GM21717 (cell line): ENCODE measurements at regions not wholly inside any gene's neighbourhood (a gene's known extent, or its start where the extent isn't known, plus 50 kb on each side); places are given as distances from the start of the nearest gene placed in this dataset.

ENCODE experiments used
- ATAC-seq: cut with Tn5 transposase; IDR thresholded peaks from one replicate; pipeline ENCODE4 v1.9.1; 2021; ENCODE audit warnings: mild to moderate bottlenecking, moderate library complexity; ENCODE audit not compliant: unreplicated experiment

GRCh38 chr4:156503119-156503518, 468.5 kb downstream of the PDGFC start:
- ATAC-seq, result no peak

- ATAC-seq, result no peak
Observed at GRCh38 chr4:156501962-156502361, 469.6 kb downstream of the PDGFC start.

GRCh38 chr4:156499684-156500083, 471.9 kb downstream of the PDGFC start:
- no peak for ATAC-seq

DNA sequence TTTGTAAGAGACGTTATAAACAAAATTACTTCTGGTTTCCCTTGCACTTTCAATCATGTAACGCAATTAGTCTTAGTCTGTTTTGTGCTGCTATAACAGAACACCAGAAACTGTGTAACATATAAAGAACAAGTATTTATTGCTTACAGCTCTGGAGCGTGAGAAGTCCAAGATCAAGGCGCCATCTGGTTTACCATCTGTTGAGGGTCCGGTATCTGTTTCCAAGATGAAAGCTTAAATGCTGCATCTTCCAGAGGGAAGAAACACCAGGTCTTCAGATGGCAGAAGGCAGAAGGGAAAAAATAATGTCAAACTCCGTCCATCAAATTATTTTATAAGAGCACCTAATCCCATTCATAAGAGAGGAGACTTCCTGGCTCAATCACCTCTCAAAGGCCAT, 474.1 kb downstream of the PDGFC start:
- no peak for ATAC-seq

DNA sequence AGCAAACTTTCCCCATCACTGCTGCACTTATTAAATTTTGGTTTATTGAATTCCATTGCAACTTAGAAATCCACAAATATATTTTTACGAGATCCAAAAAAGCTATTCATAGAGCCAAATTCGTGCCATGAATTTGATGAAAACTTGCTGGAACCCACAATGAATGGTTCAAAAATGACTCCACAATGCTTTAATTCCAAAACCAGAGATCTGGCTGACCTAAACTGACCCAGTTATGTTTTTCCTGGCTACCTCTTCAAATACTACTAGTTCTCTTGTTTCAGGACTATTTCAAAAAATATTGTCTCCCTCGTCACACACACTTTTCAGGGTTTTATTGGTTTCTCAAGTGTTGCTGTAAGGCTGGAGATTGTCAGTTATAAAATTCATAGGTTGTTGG, 474.8 kb downstream of the PDGFC start:
- no peak for ATAC-seq

- no peak for ATAC-seq
Observed at GRCh38 chr4:156495836-156496235, 475.8 kb downstream of the PDGFC start.

DNA sequence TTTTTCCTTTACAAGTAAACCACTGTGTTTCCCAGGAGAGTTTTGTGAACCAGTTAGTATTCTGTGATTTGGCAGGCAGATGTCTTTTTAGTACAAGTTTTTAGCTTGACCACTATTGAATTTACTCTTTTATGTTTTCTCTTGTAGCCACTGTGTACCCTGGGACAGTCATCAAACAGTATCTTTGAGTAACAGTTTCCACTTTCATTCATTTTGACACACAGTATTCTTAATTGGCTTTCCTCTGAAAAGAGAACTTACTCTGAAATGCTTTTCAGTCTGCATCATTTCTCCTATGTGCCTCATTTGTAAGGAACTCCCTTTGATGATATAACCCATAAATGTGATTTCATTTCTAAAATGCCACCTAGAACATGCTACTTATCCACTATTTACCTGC, 476.5 kb downstream of the PDGFC start:
- no peak for ATAC-seq

- no peak for ATAC-seq
Observed at GRCh38 chr4:156493858-156494257, 477.7 kb downstream of the PDGFC start.

GRCh38 chr4:156487107-156487506, 484.5 kb downstream of the PDGFC start:
- ATAC-seq, result no peak

DNA sequence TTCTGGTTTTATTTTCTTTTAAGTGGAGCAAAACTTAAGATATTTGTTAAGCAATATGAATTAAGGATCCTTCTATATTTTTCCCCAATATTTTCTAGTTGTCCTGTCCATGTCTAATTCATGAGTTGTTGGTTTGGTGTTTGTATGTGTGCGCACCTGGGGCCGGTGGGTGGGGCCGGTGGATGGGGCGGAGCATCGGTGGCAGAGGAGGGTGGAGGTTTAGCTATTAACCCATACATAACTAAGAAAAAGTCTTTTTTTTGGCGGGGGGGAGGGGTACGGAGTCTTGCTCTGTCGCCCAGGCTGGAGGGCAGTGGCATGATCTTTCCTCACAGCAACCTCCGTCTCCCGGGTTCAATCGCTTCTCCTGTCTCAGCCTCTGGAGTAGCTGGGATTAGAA, 489.8 kb downstream of the PDGFC start:
- ATAC-seq, result no peak

DNA sequence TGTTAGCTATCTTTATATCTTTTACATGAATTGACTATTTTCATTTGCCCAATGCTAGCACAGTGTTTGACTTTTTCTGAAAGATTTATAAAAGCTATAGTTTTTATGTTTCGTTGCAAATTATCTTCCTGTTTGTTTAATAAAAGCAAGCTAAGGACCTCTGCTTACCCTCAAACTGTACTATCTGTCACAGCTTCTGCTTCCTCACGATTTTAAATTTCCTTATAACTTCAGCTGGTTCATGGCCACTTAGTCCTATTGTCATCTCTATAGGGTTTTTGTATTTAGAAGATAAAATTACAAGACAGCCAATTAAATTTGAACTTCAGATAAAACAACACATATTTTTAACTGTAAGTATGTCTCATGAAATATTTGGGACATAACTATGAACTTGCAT, 494.0 kb downstream of the PDGFC start:
- ATAC-seq, result no peak

- ATAC-seq, result no peak
Observed at GRCh38 chr4:156476359-156476758, 495.2 kb downstream of the PDGFC start.

DNA sequence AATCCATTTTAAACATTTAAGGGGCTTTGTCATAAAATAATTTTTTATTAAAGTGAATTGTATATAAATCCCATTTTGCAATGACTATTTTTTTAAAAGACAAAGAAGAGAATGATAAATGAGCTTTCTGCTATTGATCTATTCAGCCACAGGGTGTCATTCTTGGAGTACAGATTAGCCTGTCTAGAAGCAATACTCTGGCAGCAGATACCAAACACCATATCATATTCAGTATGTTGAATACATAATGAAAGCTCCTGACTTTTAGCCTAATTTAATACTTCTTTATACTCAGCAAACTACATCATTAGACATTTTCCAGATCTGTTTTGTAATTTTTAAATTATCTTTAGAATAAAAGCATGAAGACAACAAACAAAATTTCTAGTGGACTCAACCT, 496.3 kb downstream of the PDGFC start:
- ATAC-seq, result no peak

DNA sequence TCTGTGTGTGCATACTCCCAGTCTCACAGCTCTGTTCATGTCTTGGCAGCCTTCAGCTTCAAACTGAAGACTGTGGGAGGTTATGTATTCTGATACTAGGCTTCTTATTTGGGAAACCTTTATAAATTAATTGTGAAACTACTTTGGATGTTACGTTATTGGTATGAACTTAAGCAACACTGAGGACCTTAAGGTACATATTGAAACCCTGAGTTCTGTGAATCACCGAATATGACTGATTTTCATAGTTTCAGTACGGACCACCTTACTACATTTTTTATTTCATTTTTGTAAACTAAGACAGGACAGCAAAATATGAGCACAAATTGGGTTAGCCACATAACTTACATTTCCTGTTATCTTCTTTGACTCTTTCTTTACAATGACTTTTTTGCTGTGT, 498.4 kb downstream of the PDGFC start:
- ATAC-seq, result peak; percentile 73

DNA sequence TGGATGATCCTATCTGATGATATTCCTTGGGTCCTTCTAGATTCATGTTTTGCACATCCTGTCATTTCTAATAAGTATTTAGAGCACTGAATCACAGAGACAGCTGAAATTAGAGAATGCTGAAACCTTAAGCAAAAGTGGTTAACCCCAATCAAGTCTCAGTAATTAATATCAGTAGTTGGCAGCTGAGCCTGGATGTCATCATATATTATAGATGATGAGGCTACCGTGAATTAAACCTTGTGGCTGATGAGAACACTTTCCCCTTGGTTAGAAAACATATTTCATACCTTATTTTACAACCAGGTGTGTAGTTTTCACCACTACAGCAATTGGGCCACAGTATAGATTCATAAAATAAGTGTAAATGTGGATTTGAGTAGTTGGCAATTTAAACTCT, 499.0 kb downstream of the PDGFC start:
- no peak for ATAC-seq

GRCh38 chr4:156459584-156459983, 505.9 kb upstream of the CTSO start:
- ATAC-seq, result no peak

GRCh38 chr4:156456830-156457229, 503.2 kb upstream of the CTSO start:
- ATAC-seq, result no peak

- ATAC-seq, result no peak
Observed at GRCh38 chr4:156443488-156443887, 489.8 kb upstream of the CTSO start.

GRCh38 chr4:156442912-156443311, 489.2 kb upstream of the CTSO start:
- no peak for ATAC-seq

- no peak for ATAC-seq
Observed at GRCh38 chr4:156439576-156440200, 486.0 kb upstream of the CTSO start.

- no peak for ATAC-seq
Observed at GRCh38 chr4:156437666-156438065, 484.0 kb upstream of the CTSO start.

- no peak for ATAC-seq
Observed at GRCh38 chr4:156422576-156422975, 468.9 kb upstream of the CTSO start.

DNA sequence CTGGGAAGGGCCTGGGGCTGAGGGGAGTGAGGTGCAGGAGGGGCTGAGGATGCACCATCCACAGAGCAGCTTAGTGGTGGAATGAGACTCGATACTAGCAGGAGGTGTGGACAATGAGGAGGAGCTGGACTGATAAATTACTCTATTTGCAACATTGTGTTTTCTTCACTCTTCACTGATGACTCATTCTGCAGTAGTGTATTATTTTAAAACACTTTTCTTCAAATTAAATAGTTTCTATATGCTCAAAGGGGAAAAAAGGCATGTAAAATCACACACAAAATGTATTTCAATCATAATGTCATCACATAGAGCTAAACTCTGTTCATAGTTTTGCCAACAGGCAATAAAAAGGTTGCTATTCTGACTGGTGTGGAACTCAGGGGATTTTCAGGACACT, 467.0 kb upstream of the CTSO start:
- ATAC-seq, result no peak
